ENCODE measurements at regions not wholly inside any gene's neighbourhood (a gene's known extent, or its start where the extent isn't known, plus 50 kb on each side); places are given as distances from the start of the nearest gene placed in this dataset.
"Not testable (repeated sequence)": the region's sequence is repeated elsewhere in the genome, so short reads cannot be mapped to it uniquely, and the experiment has no call there.

DNA sequence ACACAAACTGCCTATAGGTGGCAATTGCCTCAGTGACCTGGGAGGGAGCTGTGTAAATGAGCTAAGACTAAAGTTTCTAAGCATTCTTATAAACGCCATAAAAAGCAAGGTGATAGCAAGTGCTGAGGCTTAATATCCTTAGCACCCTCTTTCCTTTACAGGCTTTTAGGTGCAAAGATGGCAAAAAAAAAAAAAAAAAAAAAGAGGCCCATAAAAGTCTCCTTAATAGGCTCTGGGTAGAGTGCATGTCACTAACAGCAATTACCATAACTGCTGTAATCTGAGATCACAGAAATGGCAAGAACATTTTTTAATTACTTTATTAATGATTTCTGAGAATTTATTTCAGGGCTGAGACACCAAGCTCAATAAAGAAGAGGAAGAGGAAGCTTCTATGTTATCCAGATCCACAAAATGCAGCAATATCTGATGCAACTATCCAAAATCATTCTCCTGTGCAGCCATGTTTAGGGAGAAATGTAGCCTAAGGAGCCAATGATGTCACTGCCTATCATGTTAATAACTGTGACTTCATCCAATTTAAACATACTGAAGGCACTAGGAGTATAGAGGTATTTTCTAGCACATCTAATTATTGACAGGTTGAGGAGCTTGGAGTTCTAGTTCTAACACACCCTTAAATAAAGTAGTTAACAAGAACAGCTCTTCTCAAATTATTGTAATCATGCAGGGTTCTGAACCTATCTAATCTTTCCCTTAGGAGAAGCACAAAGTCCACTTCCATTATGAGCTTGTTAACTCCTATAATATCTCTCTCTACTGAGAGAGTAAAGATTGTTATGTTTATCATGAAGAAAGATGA lies 804.3 kb upstream of the ACVR2A start:
- no peak for DNase-seq

GRCh38 chr2:147037048-147037447 lies 807.8 kb upstream of the ACVR2A start:
- DNase-seq: no peak

DNA sequence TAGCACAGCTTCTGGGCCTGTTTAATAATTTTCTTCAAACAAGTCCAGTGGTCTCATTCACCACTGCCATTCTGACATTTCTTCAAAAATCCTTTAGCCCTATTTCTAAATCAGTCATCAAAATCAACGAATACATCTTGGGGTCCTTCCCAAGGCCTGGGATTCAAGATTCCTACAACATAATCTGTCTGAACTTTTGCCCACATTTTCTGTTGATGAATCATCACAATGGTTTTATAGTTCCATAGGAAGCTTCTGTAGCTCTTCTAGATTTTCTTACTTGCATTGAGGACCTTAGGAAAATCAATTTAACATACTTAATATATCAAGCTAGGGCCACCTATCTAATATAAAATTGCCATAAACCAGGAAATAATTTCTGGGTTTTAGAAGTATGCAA lies 811.8 kb upstream of the ACVR2A start:
- no peak for DNase-seq

DNA sequence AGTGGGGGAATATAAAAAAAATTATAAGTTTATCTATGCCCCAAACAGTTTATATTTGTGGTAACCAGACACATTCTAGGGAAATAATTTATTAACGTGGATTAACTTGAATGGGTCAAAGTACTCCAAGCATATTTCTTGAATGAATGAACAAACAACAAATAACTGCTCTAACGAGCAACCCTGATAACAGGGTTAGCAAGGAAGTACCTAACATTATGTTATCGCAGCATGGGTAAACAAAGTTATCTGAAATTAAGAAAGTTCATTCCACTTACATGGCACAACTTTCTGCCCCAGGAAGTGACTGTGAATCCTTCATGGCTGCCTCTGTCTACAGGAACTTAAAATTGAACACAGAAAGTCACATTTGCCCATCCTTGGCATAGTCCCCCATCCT lies 812.9 kb upstream of the ACVR2A start:
- no peak for DNase-seq

- DNase-seq: no peak
Observed at GRCh38 chr2:147030966-147031720, 813.7 kb upstream of the ACVR2A start.

GRCh38 chr2:147027436-147027835 lies 817.4 kb upstream of the ACVR2A start:
- DNase-seq: no peak

- no peak for DNase-seq
Observed at GRCh38 chr2:147026664-147027295, 818.0 kb upstream of the ACVR2A start.

- no peak for DNase-seq
Observed at GRCh38 chr2:147025646-147026585, 818.9 kb upstream of the ACVR2A start.

- no peak for DNase-seq
Observed at GRCh38 chr2:147019311-147019710, 825.5 kb upstream of the ACVR2A start.

GRCh38 chr2:147017951-147018645 lies 826.7 kb upstream of the ACVR2A start:
- no peak for DNase-seq

DNA sequence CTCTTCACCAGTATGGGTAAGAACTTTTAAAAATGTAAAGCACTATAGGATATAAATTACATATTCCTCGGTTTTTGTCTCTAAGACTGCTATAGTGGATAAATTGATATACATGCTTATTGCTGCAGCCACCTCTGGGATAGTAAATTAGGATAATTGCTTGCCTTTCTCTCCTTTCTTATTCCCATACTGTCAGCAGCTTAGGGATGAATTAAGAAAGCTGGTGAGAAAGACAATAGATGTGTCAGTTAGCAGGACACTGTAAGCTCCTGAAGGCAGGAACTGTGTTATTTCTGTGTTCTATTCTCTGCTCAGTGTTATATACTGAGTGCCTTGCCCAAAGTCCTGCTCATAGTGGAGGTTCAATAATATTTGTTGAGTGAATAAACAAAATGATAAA lies 828.6 kb upstream of the ACVR2A start:
- DNase-seq: no peak

GRCh38 chr2:147015591-147015990 lies 829.2 kb upstream of the ACVR2A start:
- no peak for DNase-seq

- no peak for DNase-seq
Observed at GRCh38 chr2:147013696-147014392, 831.0 kb upstream of the ACVR2A start.

- no peak for DNase-seq
Observed at GRCh38 chr2:147008481-147008880, 836.3 kb upstream of the ACVR2A start.

GRCh38 chr2:147006736-147007141 lies 838.1 kb upstream of the ACVR2A start:
- DNase-seq: no peak

GRCh38 chr2:147003081-147003480 lies 841.7 kb upstream of the ACVR2A start:
- no peak for DNase-seq

DNA sequence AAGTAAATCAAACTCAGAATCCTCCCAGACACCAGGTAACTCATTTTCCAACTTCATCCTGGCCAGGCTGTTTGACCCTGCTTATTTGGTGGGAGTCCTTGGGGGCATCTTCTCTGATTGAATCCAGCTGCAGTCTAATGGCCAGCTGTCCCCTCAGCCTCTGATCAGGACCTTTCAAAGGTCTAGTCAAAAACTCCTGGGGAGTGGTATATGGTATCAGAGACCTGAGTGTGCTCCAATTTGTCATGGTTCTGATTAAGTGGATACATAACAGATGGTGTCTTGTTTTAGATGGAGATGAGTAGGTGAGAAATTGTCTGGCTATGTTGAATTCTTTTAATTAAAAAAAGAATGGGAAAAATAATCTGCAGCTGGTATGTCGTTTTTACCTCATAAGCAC lies 842.6 kb upstream of the ACVR2A start:
- no peak for DNase-seq

DNA sequence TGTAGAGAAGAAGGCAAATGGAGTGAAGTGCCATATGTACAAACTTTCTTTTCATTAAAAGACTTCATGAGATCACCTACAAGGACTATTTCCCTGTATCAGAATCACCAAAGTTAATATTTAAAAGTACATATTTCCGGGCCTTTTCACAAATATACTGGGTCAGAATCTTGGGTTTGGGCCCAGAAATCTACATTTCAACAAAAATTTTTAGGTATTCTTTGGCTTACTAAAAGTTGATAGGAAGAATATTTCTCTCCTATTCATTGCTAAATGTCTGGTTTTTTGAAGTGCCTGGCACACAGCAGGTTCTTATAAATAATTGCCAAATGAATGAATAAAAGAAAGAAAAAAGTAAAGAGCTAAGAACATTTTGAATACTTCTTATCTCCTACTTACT lies 843.8 kb upstream of the ACVR2A start:
- no peak for DNase-seq

- DNase-seq: not testable (repeated sequence)
Observed at GRCh38 chr2:147000151-147000550, 844.7 kb upstream of the ACVR2A start.

DNA sequence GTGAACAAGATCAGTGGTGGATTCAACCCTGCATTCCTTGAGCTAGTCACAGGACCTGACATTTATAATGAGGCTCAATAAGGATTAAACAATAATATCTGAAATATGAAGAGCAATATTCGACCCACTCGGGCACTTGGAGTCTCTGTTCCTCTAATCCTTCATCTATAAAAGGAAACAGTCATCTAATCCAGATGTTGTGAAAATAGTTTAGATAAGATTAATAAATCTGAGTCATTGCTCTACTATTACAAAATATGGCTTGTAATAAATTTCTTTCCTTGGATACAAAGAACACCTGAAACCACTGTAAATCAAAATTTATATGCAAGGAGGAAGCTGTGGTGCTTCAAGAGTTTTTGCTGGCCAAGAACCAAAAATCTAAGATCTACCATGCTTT lies 846.9 kb upstream of the ACVR2A start:
- DNase-seq: no peak

GRCh38 chr2:146997488-146997887 lies 847.3 kb upstream of the ACVR2A start:
- DNase-seq: no peak
